ENCODE measurements at regions not wholly inside any gene's neighbourhood (a gene's known extent, or its start where the extent isn't known, plus 50 kb on each side); places are given as distances from the start of the nearest gene placed in this dataset.

DNA sequence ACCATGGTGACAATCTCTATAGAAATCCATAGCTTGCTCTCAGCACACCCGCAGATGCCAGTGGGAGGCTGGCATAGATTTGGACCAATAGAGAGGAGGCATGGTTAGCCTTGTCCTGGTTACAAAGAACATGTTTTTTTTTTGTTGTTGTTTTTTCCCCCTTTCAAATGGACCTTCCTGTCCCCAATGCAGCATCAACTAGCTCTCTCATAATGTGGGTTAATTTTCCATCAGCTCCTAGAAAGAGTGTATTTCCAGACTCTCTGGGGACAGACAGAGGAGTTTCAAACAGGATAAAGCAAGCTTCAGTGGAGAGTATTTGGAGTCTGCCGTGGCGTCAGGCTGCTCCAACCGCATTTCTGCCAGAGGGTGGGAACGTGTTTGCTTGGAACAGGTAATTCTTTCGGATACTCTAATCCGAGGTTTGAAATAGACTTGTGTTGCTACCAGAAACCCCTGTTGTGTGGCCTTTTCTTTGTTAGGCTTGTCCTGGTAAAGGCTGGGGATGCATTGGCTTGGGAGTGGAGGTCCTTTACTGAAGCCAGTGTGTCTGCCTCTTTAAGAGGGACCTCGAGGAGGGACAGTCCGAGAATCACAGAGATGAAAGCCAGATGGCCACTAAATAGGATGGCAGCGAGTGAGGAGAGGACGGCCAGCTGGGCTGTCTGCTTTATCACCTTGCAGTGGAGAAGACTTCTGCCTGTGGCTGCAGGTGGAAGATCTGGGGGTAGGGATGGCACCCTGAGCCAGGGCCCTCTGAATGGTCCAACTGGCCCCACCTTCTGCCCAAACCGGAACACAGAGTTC is 130.5 kb upstream of the CPEB4 start:
- no peak for DNase-seq (ENCODE audit: extremely low read depth in 1 of 11, low read depth in 9 of 11, low spot score in 4 of 11)

DNA sequence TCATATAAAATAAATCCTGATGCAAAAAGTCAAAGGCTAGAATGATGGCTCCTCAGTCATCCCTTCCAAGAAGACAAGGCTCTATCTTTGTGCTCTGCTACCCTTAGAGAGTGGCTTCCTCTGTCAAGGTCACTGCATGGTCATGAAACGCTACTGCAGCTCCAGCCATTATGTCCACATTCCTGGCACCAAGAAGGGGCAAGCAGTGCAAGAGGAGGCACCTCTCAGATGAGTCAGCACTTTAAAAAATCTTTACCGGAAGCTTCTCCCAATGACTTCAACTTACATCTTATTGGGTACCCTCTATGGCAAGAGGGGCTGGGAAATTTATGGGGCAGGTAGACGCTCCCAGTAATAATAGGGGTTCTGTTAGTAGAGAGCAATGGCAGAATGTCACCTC is 129.5 kb upstream of the CPEB4 start:
- no peak for DNase-seq (ENCODE audit: extremely low read depth in 1 of 11, low read depth in 9 of 11, low spot score in 4 of 11)

DNA sequence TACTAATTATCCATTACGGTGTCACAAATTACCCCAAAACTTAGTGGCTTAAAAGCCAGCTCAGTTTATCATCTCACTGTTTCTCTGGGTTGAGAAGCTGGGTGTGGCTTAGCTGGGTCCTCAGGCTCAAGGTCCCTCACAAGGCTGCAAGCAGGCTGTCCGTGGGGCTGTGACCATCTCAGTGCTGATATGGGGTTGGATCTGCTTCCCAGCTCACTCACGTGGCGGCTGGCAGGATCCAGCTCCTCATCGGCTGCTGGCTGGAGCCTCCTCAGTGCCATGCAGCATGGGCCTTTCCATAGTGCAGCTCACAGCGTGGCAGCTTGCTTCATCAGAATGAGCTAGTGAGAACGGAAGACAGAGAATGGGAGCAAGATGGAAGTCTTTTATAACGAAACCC is 128.5 kb upstream of the CPEB4 start:
- no peak for DNase-seq (ENCODE audit: extremely low read depth in 1 of 11, low read depth in 9 of 11, low spot score in 4 of 11)

DNA sequence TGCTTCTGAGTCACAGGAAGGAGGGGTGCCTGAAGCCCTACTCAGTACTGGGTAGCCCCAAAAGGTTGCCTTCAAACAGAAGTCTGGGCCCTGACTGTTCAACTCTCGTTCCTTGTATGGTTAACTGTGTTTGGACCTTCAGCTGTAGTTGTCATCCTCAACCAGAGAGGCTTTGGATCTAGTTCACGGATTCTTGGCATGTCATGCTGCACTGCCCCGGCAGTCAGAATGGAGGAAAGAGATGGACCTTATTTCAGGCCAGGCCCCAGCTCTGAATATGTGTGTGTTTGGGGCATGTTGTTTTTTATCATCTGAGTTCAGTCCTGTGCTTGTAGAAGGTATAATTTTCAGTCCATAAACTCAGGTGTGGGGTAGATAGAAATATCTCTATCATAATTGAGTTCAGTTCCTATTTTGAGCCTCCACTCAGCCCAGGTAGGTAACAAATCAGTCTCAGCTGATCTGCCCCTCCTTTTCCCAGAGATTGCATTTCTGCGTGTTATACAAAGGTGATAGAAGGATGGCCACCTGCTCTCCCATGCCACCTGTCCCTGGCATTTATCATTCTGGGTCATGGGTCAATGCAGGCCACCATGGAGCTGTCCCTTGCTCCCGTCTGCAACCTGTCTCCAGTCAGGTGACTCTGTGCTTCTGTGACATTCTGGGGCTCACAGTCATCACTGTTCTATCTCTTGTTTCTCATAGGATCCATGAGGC is 127.5 kb upstream of the CPEB4 start:
- DNase-seq (ENCODE audit: extremely low read depth in 1 of 11, low read depth in 9 of 11, low spot score in 4 of 11), result no peak

DNA sequence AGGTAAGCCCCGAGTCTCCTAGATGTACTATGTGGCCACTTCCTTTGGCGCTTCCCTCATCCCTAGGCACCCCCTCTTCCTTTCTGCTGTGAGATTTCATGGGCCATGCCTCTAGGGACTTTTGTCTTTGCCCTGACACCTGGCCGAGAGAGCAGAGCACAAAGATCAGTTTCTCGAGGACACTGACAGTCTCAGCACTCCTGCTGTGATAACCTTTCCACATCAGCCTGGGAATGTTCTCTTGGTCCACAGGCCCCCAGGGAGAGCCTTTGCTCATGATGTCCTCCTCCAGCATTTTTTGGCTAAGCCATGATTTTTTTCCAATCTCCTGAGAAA is 127.0 kb upstream of the CPEB4 start:
- no peak for DNase-seq (ENCODE audit: extremely low read depth in 1 of 11, low read depth in 9 of 11, low spot score in 4 of 11)

DNA sequence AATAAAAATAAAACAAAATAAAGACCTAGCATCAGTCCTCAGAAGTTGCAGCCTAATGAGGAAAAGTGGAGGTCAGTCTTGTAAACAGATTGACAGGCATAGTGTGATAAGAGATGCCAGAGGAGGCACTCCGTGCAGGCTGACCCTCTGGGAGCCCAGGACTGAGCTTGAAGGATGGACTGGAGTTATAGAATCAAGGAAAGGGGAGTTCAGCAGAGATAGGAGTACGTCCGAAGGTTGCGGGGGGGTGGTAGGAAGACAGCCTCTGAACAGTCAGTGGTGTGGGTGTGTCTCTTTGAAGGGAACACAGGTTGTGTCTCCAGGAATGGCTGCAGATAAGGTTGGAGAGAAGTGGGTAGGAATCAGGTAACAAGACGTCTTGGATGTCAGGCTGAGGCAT is 126.1 kb upstream of the CPEB4 start:
- DNase-seq (ENCODE audit: extremely low read depth in 1 of 11, low read depth in 9 of 11, low spot score in 4 of 11), result no peak

DNA sequence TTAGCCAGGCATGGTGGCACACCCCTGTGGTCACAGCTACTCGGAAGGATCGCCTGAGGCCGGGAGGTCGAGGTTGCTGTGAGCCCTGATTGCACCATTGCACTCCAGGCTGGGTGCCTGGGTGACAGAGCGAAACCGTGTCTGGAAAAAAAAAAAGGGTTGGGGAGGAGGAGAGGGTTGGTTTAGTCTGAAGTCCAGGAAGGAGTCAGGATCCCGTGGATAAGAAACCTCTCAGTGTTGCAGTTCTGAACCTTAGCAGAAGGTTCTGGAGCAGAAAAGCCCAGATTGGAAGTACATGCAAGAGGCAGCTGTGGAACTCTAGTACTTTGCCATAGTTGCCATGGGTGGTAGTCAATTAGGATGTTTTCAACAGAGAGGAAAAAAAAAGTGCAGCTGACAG is 125.2 kb upstream of the CPEB4 start:
- no peak for DNase-seq (ENCODE audit: extremely low read depth in 1 of 11, low read depth in 9 of 11, low spot score in 4 of 11)

DNA sequence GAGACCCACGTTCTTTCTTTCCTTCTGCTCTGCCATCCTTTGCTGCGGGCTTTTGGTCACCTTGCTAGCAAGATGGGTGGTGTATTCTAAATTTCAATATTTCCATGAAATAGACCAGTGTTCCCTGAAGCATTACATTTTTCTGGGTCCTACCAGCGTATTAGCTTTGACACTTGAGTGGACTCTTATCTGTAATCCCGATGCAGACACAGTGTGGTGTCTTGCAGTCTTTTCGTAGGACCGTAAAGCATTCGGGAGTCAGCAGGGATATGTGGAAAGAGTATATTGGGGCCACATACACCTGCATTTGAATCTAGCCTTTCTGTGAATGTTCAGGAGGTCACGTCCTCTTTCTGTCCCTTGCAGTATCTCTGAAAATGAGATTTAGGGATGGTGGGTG is 124.7 kb upstream of the CPEB4 start:
- no peak for DNase-seq (ENCODE audit: extremely low read depth in 1 of 11, low read depth in 9 of 11, low spot score in 4 of 11)

DNA sequence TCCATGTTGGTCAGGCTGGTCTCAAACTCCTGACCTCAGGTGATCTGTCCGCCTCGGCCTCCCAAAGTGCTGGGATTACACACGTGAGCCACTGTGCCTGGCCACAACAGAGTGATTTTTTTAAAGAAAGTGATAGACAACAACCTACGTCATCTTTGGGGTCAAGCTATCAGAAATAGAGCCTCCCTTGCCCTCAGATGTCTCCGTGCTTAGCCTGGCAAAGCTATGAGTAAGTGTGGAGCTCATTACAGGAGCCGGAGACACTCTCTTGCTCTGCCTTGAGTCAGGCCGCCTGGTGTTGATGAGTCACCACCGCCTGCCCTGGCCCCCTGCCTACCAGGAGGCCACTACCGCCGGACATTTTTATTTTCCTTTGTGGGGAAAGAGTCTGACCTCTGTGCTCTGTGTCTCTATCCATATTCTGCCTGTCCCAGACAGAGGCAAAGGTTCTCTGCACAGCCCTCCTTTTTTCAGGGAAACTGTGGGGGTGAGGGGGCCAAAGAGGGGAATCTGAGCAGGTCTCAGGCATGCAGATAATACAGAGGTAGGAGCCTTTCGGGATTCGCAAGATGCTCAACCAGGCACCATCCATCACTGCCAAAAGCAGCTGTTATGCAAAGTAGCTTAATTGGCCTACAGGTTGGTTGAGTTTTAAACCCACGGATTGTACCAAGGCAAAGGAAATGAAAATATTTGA is 123.7 kb upstream of the CPEB4 start:
- DNase-seq (ENCODE audit: extremely low read depth in 1 of 11, low read depth in 9 of 11, low spot score in 4 of 11), result no peak

DNA sequence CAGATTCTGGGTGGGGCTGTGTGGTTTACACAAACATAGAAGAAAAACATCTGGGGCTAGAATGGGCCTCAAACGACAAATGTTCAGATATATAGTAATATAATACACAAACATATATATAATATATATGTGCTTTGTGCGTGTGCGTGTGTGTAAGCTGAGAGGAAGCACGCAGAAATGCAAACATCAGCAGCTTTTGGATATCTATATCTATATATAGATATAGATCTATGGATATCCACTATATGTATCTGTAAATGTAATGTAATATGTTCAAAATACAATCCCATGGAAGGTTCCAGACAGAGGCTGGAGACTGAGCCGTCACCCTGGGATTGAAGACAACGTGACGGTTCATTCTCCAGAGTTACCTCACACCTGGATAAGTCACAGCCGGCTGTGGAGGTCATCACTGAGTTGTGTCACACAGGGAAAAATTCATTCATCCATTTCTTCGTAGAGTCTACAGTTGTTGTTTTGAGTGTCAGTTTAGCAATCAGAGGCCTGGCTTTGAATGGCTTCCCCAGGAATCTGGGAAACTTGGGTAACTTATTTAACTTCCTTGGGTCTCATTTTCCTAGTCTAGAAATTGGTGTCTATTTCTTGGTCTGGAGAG is 123.0 kb upstream of the CPEB4 start:
- no peak for DNase-seq (ENCODE audit: extremely low read depth in 1 of 11, low read depth in 9 of 11, low spot score in 4 of 11)

DNA sequence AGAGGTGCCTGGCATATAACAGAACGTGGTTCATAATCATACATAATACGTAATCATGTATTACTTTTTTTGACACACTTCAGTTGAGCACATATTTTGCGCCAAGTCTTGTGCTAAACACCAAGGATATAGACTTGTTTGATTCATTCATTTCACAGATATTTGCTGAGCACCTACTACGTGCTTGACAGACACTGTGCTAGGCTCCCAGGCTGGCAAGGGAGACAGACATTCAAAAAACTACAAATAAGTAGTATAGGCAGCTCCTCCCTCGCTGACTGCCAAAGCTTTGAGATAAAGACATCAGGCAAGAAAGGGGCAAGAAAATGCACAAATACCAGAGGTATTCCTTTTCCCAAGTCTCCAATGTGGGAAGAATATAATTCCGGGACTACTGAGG is 122.5 kb upstream of the CPEB4 start:
- DNase-seq (ENCODE audit: extremely low read depth in 1 of 11, low read depth in 9 of 11, low spot score in 4 of 11), result no peak

DNA sequence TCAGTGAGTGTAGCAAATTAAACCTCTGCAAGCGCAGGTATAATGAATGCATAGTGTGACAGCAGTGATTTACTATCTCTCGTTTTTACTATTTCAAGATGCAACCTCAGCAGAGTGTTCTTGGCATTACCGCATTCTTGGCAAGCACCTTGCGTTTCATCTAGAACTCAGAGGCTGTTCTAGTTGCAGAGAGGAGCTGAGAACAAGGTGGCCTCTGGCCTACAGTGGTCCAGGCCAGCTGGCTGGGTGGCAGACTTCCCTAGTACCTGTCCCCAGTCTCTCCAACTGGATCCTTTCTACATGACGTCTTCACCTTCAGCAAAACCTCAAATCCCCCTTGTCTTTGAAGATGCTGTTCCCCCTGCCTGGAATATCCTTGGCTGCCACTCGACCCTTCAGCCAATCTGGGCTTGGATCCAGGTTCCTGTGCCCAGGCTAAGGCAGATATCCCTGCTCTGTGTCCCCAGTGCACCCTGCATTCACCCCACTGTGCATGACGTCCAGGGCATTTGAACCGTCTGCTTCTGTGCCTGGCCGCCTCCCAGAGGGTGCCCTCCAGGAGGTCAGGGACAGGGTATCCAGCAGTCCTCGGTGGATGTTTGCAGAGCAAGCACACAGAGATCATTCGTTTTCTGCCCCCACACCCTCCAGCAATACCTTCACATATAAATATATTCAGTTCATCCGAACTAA is 120.4 kb upstream of the CPEB4 start:
- no peak for DNase-seq (ENCODE audit: extremely low read depth in 1 of 11, low read depth in 9 of 11, low spot score in 4 of 11)

DNA sequence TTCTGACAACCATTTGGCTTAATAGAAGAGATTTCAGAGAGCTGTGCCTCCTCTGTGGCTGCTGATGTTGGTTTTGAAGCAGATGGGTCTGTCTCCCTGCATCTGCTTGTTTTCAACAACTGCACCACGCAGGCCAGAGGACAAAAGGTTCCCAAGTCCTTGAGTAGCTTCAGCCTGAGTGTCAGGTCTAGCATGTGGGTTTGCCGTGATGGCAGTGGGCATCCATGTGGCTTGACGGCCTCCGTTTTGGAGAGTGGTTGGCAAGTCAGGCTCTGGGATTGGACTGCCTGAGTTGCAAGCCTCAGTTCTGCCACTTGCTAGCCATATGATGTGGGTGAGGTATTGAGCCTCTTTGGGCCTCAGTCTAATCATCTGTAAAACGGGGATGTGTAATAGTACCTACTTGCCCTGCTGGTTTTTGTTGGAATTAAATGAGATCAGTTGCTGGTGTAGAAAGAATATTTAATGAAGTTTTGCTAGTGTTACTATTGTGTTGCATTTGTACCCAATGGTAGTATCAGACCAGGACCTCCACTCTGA is 119.8 kb upstream of the CPEB4 start:
- DNase-seq (ENCODE audit: extremely low read depth in 1 of 11, low read depth in 9 of 11, low spot score in 4 of 11), result no peak

DNA sequence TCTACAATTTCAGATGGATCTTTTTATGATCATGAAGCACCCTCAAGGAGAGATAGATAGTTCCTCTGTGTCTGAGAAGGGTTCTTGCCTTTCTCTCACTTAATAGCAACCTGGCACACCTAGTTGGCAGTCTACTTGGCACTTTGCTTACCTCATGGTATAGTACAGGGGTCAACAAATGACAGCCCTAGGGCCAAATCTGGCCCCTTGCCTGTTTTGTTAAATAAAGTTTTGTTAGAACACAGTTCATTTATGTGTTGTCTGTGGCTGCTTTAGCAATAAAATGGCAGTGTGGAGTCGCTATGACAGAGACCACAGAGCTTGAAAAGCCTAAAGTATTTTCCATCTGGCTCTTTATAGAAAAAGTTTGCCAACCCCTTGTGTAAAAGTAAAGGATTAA is 119.3 kb upstream of the CPEB4 start:
- DNase-seq (ENCODE audit: extremely low read depth in 1 of 11, low read depth in 9 of 11, low spot score in 4 of 11), result no peak

DNA sequence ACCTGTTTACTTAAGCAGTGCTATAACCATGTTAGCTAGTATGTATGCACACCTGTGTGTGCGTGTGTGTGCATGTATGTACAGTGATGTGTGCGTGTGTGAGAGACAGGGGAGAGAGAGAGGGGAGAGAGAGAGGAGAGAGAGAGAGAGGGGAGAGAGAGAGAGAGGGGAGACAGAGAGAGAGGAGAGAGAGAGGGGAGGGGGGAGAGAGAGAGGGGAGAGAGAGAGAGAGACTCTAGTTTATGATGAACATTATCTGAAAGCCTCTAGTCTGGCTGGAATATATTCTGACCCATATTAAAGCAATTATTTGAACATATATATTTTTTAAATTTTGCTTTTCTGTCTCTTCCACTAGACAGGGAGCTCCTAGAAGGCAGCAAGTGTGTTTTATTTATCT is 117.5 kb upstream of the CPEB4 start:
- no peak for DNase-seq (ENCODE audit: extremely low read depth in 1 of 11, low read depth in 9 of 11, low spot score in 4 of 11)

DNA sequence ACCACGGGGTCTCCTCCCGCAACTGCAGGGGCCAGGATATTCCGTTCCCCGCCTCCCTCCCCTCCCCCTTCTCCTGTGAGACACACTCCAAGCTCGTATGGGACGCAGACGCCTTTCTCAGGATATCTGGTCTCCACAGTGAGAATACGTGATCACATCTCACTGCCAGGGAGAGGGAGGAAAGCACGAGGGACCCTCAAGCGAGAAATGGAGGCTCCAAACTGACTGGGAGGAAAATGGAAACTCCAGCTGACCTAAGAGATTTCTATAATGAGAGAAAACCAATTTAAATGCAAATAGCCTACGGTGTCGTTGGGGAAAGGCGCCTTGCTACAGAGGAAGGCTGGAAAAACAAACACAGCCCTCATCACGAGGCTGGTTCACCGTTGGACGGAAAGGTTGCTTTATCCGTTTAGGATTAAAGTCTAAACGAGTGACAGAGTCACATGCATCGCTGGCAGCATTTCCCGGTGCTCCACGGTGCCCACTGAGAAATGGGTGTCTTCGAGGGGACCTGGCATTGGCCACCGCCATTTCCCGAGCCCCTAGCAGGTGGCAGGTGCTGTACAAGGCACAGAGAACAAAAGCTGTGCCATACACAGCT is 116.9 kb upstream of the CPEB4 start:
- peak in 1 of 11 donors; percentile 36 for DNase-seq (ENCODE audit: extremely low read depth in 1 of 11, low read depth in 9 of 11, low spot score in 4 of 11)

DNA sequence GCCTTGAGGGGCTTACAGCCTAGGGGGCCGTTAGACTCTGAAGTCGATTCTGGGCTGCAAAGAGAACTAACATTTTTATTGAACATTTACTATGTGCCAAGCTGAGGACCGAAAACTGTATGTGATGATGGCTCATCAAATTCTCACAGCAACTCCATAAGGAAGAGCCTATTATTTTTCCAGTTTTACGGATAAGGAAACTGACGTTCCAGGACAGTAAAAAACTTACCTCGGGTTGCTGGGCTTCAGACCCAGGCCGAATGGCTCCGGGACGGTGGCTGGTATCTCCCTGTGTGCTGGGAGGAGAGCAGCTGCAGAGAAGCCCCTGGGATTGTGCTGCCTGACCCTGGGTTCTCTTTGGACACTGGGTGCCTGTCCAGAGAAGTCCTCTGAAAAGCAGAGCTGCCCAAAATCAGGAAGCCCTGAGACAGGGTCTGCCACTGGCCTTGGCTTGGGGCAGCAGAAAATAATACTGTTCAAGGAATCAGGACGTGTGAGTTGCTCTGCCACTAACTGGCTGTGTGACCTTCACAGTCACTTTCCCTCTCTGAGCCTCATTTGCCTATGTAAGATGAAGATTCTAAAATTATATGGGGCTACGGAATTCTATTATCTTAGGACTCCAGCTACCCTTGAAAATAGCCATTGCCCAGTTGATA is 116.3 kb upstream of the CPEB4 start:
- DNase-seq (ENCODE audit: extremely low read depth in 1 of 11, low read depth in 9 of 11, low spot score in 4 of 11), result no peak

DNA sequence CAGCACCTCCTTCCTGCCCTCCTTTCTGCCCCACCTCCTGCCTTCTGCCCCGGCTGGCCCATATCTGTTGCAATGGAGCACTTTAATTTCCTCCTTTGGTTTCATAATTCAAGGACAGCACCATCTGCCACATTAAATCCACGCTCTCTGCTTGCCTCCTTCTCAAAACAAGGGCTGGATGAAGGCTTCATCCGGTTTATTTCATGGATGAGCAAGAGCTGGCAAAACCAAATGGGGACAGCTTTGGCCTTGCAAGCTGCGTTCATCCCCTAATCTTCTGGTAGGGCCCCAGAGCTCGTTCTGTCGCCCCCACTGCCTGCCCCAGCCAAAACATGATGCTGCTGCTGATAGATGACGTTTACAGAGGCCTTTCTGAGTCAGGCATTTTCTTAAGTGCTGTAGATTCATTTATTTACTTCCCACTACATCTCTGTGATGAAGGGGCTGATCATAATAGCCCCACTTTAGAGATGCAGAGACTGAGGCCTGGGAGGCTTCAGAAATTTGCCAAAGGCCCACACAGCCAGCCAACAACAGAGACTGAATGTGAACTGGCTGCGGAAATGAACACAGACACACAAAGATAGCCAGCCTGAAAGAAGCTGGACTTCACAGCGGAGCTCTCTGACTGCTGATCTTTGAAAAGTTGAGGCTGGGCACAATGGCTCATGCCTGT is 115.6 kb upstream of the CPEB4 start:
- no peak for DNase-seq (ENCODE audit: extremely low read depth in 1 of 11, low read depth in 9 of 11, low spot score in 4 of 11)
